NCI-H748 (cell line): ENCODE measurements at regions not wholly inside any gene's neighbourhood (a gene's known extent, or its start where the extent isn't known, plus 50 kb on each side); places are given as distances from the start of the nearest gene placed in this dataset.

Experiments
- DNase-seq: peaks from one replicate; lab custom pipeline; 2025; ENCODE audit not compliant: unreplicated experiment; lab: John Stamatoyannopoulos, UW

DNA sequence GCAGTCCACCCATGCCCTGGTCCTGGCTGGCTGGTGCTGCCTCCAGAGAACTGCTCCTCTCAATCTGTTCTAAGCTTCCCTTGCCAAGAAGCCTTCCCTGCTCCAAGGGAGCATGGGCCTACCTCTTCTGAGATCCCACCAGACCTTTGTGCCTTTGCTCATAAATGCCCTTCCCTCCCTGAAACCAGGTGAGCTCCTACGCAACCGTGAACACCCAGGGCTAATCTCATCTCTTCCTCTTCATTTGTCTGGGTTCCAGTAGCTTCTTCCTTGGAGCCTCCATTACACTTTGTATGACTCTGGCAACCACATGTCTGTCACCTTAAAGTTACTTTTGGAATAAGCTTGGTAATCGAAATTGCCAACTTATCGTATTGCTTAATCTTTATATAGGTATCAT, 270.6 kb downstream of the PBX3 start:
- no peak for DNase-seq

DNA sequence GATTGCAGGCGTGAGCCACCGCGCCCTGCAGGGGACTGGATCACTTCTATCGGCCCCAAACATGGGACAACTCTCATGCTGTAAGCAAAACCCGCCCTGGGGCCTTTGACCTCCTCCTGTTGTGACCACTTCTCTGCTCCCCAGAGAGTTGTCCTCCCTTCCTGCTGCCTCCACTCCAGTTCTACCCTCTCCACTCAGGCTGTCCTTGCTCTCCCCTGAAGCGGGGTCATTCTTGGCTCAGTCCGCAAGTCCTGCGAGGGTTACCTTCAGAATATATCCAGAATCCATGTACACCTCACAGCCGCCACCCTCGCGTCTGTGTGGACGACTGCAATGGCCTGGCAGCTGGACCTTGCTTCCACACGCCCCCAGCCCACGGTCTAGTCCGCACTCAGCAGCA, 273.7 kb downstream of the PBX3 start:
- DNase-seq, result no peak

DNA sequence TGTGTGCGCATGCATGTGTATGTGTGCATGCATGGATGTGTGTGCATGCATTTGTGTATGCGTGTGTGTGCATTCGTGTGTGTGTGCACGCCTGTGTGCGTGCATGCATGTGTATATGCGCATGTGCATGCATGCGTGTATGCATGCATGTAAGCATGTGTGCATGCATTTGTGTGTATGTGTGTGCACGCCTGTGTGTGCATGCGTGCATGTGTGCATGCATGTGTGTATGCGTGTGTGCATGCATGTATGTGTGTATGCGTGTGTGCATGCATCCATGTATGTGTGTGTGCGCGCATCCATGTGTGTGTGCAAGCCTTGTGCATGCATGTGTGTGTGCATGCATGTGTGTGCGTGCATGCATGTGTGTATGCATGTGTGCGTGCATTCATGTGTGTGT, 276.8 kb downstream of the PBX3 start:
- no peak for DNase-seq

DNA sequence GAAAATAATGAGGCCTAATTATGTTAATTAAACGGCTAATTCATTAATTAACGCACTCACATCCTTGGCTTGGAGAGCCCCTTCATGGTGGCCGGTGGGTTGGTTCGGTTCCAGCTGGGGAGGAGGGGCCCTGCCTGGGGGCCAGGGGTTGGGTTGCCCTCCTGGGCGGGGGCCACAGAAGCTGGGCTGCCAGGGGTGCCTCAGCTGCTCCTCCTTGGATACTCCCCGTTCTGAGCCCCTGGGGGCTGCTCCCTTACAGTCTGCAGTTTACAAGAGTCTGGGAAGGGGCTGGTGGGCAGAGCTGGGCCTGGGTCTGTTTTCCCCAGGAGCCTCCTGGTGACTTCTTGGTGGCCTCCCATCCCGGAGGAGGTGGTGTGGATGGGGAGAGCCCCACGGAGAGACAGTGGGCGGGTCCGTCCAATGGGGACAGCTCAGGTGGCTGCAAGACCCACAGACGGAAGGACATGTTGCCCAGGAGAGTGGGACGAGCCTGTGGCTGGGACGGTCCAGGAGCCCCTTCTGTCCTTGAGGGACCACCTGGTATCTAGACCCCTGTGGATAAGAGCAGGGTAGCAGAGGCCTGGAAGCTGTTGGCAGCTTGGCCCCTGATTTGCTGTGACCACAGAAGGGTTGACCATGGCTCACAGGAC, 277.5 kb downstream of the PBX3 start:
- no peak for DNase-seq

DNA sequence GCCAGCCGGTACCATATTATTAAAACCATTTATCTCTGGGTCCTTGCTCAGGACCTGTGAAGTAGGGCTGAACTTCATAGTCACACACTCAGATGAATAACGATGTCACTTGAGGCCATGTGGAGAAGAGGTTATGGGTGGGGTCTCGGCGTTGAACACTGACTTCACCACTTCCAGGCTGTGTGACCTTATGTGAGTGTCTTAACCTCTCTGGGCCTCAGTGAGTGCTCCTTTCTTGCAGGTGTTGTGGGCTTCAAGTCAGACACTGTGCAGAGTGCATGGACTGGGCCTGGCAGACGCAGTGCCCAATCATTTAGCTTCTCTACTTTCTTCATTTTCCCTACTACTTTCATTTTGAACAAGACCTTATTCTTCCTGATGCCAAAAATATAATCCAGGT, 278.8 kb downstream of the PBX3 start:
- DNase-seq, result no peak

DNA sequence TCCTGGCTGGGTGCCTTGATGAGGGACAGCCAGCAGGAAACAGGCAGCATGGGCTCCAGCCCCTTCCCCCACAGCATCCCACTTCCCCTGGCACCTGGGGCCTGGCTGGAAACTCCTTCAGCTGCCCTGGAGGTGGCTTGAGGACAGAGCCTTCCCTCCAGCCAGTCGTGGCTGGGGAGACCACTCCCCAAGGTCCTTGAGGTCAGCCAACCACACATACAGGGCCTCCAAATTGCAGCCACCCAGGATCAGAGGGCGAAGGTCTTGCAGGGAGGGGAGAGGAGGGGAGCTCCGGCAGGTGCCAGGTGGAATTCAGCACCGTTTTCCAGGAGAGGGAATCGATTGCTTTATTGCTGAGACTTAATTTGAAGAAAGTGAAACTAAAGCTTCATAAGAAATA, 280.4 kb downstream of the PBX3 start:
- DNase-seq, result no peak

DNA sequence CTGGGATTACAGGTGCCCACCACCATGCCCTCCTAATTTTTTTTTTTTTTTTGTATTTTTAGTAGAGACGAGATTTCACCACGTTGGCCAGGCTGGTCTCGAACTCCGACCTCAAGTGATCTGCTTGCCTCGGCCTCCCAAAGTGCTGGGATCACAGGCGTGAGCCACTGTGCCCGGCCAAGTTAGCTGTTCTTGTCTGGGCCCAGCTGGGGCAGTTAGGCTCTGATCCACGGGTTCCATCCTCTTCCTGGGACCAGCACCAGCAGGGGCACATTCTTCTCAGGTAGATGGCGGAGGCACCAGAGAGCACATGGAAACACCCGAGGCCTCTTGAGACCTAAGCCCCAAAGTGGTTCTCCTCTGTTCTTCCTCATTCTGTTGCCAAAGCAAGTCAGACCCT, 281.6 kb downstream of the PBX3 start:
- no peak for DNase-seq

DNA sequence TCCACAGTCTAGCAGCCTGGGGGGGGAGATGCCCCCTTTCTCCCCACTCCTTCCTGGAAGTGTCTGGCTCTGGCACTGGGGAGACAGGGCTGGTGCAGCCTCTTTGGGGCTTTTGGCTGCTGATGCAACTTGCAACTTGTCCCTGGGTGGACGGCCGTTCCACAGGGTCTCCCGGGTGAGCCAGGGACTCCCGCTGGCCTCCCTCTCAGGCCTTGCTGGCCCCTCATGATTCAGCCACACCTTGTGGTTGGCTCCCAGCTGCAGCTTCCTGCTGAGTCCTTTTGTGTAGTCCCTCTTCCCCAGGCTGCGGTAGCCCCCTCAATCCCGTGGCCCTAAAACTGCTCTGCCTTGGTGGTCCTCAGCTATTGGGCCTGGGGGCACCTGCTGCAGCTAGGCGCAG, 283.5 kb downstream of the PBX3 start:
- DNase-seq, result no peak

DNA sequence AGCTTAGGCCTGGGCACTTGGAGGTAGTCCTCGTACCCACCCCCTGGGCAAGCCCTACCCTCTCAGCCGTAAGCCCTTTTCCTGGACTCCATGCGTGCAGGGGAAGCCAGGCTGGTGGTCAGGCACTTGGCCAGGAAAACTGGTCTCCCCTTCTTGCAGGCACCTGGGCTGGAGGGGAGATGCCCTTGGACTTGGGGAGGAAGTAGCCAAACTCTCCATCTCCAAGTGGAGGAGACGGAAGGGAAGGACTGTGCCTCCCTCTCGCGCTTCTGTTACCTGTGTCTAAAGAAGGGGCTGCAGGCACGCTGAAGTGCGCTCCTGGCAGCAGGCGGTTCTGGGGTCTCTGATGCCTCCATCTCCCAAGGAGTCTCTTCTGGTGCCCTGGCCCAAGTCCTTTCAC, 283.9 kb downstream of the PBX3 start:
- DNase-seq, result no peak

DNA sequence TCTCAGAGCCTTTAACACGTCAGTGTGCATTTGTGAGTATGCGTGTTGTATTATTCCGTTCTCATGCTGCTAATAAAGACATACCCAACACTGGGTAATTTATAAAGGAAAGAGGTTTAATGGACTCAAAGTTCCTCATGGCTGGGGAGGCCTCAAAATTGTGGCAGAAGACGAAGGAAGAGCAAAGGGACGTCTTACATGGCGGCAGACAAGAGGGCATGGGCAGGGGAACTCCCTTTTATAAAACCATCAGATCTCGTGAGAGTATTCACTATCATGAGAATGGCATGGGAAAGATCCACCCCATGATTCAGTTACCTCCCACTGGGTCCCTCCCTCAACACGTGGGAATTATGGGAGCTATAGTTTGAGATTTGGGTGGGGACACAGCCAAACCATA, 285.0 kb downstream of the PBX3 start:
- DNase-seq, result no peak

DNA sequence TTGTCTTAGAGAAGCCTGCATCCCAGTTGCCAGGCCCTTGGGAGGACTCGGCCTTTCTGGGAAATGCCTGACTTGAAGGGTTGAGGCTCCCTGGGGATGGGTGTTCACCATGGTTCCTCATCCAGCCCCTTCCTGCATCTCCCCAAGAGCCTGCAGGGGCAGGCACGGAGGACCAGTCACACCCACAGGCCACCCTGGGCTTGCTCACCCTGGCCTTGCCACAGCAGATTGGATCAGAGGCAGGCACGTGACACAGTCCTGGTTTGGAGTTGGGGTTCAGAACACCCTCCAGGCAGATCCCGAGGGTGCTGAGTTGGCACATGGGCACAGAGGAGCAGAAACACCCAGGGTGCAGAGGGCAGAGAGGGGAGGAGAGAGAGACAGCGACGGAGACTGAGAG, 286.1 kb downstream of the PBX3 start:
- DNase-seq, result no peak

DNA sequence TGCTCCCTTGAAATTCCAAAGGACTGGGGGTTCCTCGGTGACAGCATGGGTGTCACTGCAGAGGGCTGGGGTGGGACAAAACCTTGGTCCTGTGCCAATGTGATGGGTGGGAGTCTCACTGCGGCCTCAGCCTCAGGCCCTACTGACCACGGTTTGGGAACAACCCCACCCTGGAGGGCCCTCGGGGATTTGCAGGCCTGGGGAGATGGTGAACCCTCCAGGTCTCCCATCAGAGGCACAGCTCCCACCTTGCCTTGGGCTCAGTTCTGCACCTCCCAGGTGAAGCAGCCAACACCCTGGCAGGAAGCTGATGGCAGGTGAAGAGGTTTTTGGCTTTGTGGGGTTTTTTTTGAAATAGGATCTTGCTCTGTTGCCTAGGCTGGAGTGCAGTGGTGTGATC, 286.8 kb downstream of the PBX3 start:
- DNase-seq, result no peak

DNA sequence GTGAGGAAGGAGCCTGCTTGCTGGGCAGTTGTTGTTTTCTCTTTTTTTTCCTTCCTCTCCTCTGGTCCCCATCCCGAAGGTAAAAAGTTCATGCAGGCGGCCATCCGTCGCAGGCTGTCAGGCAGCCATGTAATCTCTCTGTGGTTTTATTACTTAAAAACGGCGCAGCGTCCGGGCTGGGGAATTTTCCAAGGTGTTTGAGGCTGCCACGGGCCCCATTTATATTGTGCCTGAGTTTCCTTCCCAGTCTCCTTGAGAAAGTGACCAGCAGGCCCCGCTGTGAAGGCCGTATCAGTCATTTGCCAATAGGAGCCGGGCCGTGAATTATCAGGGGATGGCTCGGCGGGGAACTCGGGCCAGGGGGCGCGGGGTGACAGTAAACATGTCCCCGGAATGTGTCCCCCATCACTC, 289.7 kb downstream of the PBX3 start:
- no peak for DNase-seq

DNA sequence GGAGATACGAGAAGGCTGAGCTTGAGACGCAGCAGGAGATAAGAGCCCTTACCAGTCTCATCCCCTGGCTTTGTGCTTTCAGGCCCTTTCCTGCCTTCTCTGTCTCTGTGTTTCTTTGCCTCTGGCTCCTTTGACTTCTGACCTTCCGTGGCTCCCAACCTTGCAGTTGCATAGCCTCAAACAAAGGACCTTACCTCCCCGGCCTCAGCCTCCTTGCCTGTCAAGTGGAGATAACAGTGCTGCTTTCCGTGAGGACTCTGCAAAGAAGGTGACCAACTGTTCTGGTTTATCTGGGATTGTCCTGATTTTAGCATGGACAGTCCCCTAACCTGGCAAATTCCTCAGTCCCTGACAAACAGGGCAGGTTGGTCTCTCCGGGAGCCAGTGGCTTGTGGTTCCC, 287.8 kb upstream of the MVB12B start:
- no peak for DNase-seq

DNA sequence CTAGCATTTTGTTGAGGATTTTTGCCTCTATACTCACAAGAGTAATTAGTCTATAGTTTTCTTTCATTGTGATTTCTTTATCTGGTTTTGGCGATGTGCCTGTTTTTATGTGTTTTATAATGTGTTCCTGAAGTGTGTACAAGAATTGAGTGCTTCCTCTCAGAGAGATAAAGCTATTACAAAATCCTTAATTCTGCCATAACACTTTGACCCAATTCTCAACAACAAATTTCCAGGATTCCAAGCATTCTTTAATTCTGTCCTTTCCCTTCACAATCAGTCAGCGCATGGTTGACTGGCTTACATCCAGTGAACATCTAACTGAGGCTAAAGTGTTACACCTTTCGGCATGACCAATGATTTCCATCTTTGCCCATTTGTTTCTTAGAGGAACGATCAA, 282.9 kb upstream of the MVB12B start:
- no peak for DNase-seq

DNA sequence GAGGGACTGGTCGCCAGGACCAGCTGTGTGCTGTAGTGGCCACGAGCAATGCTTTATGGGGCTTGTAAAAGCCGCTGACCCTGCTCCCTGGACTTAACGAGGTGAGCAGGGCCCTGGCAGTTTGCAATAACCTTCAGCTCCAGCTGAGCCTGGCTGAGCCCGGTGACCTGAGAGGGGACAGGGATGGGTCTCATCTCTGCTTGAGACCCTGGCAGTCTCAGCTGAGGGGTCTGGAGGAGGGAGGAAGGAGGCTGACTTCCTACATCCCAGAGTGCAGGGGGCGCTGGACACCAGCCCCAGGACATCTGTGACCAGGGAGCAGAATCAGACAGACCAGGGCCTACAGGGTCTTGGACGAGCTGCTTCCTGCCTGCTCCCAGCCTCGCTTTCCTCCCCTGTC, 277.5 kb upstream of the MVB12B start:
- no peak for DNase-seq

DNA sequence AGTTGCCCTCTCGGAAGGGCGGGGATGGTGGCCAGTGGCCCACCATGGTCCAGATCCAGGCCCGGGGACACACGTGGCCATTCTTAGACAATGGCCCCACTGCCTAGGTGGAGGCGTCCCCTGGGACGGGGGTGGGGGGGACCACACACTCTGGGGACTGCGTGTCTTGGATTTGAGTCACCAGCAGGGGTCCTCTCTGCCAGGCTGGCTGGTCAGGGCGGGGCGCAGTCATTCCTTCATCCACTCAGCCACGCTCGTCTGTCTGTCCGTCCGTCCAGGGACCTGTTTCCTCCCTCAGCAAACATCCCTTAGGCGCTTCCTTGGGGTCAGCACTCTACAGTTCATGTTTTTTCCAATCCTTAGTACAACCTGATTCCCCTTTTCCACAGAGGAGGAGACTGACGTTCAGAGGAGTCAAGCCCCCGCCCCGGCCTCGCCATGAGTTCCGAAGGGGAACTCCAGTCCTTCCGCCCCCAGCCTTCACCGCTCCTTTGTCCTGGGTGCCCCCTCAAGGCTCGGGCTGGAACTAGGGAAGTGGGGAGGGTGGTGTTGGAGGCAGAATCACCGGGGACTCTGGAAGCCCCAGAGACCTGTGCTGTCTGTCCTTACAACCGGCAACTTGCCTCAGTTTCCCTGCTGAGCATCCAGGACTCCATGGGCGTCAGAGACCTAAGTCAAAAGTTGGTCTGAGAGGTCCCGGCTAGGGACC, 276.6 kb upstream of the MVB12B start:
- DNase-seq, result no peak

DNA sequence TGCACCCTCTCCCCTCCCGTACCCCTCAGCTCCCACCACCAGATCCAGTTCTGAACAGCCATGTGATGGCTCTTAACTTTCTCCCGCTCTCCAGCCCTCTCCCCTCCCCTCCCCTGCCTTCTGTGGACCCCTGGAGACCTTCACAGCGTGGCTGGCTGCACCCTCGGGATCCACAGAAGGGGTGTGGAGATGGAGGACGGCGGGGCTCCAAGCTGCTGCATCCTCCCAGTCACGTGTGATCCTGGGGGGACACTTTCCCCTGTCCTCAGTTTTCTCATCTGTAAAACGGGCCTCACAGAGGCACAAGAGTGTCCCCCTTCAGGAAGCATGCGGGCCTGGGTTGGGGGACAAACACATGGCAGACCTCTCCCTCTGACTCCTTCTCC, 276.0 kb upstream of the MVB12B start:
- no peak for DNase-seq

DNA sequence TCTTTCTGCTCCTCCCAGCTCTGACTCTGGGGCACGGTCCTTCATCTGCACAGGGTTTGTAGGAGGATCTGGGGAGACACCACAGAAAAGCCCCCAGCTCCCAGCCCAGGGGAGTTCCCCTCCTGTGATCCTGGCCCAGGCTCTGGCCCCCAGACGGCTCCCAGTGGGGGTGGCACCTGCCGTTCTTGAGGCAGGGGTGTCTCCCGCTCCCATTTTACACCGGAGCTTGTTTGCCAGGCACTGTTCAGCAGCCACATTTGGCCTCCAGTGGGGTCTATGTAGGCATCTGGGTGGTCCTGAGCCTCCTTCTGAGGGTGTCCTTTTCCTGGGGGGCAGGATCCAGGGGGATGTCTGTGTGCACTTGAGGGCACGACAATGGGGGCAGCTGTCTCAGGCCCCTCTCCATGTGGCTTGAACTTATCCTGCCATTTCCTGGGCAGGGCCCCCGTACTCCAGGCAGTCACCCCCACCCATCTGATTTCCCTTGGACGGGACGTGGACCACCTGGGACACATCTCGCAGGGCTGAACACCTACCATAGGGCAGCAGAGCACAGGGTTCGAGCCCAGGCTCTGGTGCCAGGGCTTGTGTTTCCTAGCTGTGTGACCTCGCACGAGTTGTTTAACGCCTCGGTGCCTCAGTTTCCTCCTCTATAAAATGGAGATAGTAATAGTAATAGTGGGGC, 275.0 kb upstream of the MVB12B start:
- no peak for DNase-seq

DNA sequence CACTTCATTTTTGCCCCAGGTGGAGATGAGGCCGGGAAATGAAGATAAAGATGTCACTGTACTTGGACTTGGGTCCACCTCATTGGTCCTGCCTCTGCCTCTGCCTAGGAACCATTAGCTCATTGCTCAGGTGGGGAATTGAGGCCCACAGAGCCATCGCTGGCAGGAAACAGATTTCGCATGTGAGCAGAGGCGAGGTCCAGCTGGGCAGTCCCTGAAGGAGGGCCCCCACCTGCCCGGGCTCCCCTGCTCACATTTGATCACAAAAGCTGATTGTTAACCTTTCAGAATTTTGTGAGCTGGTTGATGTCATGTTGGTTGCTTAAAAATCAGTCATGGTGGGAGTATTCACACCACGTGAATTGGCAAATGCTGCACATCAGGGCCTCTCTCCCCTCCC, 273.8 kb upstream of the MVB12B start:
- no peak for DNase-seq

DNA sequence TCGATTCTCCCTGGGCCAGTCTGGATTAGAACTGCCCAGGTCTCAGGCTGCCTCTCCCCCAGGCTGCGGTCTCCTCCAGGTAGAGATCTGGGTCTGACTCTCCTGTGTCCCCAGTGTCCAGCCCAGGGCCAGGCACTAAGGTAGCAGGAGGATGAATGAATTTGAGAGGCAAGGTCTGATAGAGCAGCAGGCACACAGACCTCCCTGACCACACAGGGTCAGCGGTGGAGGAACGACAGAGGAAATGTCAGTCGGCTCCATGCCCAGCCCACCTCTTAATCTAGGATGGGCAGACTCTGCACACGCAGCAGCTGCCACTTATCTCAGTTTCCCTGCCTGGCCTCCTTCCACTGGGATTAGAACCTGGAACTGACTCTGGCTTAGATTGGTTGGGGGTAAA, 272.7 kb upstream of the MVB12B start:
- no peak for DNase-seq

DNA sequence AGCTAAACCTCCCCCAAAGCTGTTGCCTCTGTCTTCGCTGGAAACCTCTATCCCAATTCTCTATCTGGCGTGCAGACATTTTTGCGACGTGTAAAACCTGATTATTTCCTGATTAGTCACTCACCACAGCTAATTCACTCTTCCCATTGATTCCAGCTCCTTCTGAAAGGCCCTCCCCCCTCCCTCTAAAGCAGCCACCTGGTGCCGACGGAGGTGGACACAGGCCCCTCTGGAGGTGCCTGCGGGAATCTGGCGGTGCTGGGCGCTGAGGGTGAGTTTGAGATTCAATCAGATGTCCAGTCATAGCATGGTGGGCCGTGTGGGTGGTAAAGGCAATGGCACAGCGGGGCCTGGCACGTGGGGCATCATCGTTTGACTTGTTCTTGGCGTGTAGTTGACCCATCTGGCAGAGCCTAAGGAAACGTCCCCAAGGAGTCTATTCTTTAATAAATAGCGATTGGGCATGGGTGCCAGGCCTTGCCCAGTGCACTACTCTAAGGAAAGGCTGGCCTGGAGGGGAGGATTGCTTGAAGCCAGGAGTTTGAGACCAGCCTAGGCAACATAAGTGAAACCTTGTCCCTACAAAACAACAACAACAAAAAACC, 271.1 kb upstream of the MVB12B start:
- no peak for DNase-seq
